GM12878 (cell line): ENCODE measurements at regions not wholly inside any gene's neighbourhood (a gene's known extent, or its start where the extent isn't known, plus 50 kb on each side); places are given as distances from the start of the nearest gene placed in this dataset.

Experiments
- EP300 ChIP-seq, 2 experiments: fragments of 150-350 bp in 1 of 2; IDR thresholded peaks; 2 replicates each; pipeline ENCODE4 v1.6.1; 2011 to 2012; ENCODE audit warnings: low read depth in 2 of 2, low read length in 2 of 2, borderline replicate concordance in 1 of 2, improper control_type of control experiment in 1 of 2, inconsistent platforms in 1 of 2; ENCODE audit not compliant: control insufficient read depth in 1 of 2
- ETV6 ChIP-seq, 2 experiments: fragments of 450-650 bp in 1 of 2; IDR thresholded peaks in 1 of 2; conservative IDR thresholded peaks in 1 of 2; 2 replicates each; pipeline ENCODE4 v1.6.1; 2014; ENCODE audit warnings: antibody characterized with exemption in 1 of 2, borderline replicate concordance in 1 of 2, low read depth in 1 of 2, mild to moderate bottlenecking in 1 of 2, moderate library complexity in 1 of 2
- POLR2AphosphoS5 ChIP-seq: IDR thresholded peaks from 2 replicates; pipeline ENCODE4 v1.6.1; 2011; ENCODE audit warnings: mild to moderate bottlenecking, low read length, inconsistent platforms
- SIN3A ChIP-seq: IDR thresholded peaks from 2 replicates; pipeline ENCODE4 v1.6.1; 2012; ENCODE audit warnings: low read depth, low read length, improper control_type of control experiment
- TF ChIP-seq, protein P1 (sequence below), 3 experiments: IDR thresholded peaks in 2 of 3; conservative IDR thresholded peaks in 1 of 3; 2 replicates each; pipeline ENCODE4 v1.5.1; 2011; ENCODE audit warnings: low read depth in 3 of 3, low read length in 3 of 3, mild to moderate bottlenecking in 3 of 3, control low read depth in 2 of 3, moderate library complexity in 2 of 3, inconsistent platforms in 1 of 3, mixed read lengths in 1 of 3; ENCODE audit not compliant: control insufficient read depth in 2 of 3, insufficient read depth in 1 of 3; ENCODE audit errors: extremely low read depth in 1 of 3

DNA sequence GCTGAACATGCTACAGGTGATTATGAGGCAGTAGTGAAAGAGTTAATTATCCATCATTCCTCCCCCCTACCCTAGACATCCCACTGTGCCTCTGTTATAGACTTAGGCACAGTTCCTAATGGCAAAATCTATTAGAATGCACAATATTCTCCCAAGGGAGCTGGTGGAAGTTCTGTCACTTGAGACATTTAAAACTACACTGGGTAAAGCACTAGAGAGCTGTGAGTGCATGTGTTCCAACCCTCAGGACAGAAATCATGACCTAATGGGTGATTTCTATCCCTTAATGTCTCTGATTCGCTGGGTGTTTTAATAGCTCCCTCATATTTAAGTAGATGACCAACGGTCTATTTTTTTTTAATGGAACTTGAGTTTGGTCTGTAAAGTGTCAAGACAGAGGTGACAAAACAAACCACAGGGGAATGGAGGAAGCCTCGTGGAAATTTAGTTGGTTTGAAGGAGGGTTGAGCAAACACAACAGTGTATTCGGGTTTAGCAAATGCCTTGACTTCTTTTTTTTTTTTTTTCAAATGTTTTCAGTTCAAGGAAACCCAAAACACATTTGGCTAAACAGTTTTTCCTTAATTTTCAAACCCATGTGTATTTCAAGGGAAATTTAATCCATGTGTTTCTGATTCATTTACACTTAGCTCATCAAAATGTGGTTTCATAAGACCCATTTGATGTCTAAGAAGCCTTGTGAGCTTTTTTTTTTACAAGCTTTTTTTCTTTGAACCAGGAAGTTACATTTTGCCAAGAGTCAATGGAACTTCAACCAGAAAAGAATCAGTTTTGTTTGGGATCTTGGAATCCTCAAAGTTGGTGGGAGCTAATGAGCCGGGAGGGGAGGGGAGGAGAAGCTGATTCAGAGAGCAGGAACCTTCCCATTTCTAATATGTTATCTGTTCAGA, 665.1 kb upstream of the ZEB2 start:
- TF ChIP-seq, protein P1, sequence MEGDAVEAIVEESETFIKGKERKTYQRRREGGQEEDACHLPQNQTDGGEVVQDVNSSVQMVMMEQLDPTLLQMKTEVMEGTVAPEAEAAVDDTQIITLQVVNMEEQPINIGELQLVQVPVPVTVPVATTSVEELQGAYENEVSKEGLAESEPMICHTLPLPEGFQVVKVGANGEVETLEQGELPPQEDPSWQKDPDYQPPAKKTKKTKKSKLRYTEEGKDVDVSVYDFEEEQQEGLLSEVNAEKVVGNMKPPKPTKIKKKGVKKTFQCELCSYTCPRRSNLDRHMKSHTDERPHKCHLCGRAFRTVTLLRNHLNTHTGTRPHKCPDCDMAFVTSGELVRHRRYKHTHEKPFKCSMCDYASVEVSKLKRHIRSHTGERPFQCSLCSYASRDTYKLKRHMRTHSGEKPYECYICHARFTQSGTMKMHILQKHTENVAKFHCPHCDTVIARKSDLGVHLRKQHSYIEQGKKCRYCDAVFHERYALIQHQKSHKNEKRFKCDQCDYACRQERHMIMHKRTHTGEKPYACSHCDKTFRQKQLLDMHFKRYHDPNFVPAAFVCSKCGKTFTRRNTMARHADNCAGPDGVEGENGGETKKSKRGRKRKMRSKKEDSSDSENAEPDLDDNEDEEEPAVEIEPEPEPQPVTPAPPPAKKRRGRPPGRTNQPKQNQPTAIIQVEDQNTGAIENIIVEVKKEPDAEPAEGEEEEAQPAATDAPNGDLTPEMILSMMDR (IDR thresholded peaks at IDR 0.05 in 2 of 3, conservative IDR thresholded peaks at IDR 0.05 in 1 of 3; ENCODE audit: control insufficient read depth in 2 of 3, extremely low read depth in 1 of 3, insufficient read depth in 1 of 3, low read depth in 3 of 3, low read length in 3 of 3), result no peak
- TF ChIP-seq SIN3A, result no peak
- no peak for TF ChIP-seq EP300 (IDR thresholded peaks at IDR 0.05; ENCODE audit: borderline replicate concordance in 1 of 2, control insufficient read depth in 1 of 2, low read depth in 2 of 2, low read length in 2 of 2)
- no peak for TF ChIP-seq POLR2AphosphoS5
- no peak for TF ChIP-seq ETV6 (conservative IDR thresholded peaks at IDR 0.05 in 1 of 2, IDR thresholded peaks at IDR 0.05 in 1 of 2; ENCODE audit: borderline replicate concordance in 1 of 2, low read depth in 1 of 2)
